Prostate gland (tissue), 2 donors: ENCODE measurements at regions not wholly inside any gene's neighbourhood (a gene's known extent, or its start where the extent isn't known, plus 50 kb on each side); places are given as distances from the start of the nearest gene placed in this dataset.
"Not testable (repeated sequence)": the region's sequence is repeated elsewhere in the genome, so short reads cannot be mapped to it uniquely, and the experiment has no call there.

ENCODE experiments used
- DNase-seq: peaks from one replicate; pipeline ENCODE4 v3.0.0-alpha.2; 2019; ENCODE audit warnings: low spot score
- H3K27ac ChIP-seq, 2 donors: fragments of 200-600 bp; sonication (generic); 2 replicates each; pipeline ENCODE4 v1.5.1; 2017 to 2019
- H3K27me3 ChIP-seq: fragments of 200-600 bp; sonication (generic); replicated peaks from 2 replicates; pipeline ENCODE4 v1.5.1; 2019; ENCODE audit not compliant: insufficient read depth
- H3K36me3 ChIP-seq, 2 donors: fragments of 200-600 bp; sonication (generic); 1 replicate in 1 of 2; 2 replicates in 1 of 2; pipeline versions ENCODE4 v1.5.1 to v1.8.1; 2017 to 2019
- H3K4me1 ChIP-seq: fragments of 200-600 bp; sonication (generic); replicated peaks from 2 replicates; pipeline ENCODE4 v1.5.1; 2019
- H3K4me3 ChIP-seq, 2 donors: fragments of 200-600 bp; sonication (generic); 2 replicates each; pipeline ENCODE4 v1.5.1; 2017 to 2019
- H3K9me3 ChIP-seq: fragments of 200-600 bp; sonication (generic); 2 replicates; pipeline ENCODE4 v1.5.1; 2017
- CTCF ChIP-seq, 4 experiments: fragments of 200-600 bp in 2 of 4; fragments of 450-650 bp in 2 of 4; sonication (generic) in 2 of 4; IDR thresholded peaks; 1 replicate in 3 of 4; 2 replicates in 1 of 4; pipeline ENCODE4 v1.5.1; 2016 to 2019; ENCODE audit warnings: antibody characterized with exemption in 4 of 4, mild to moderate bottlenecking in 2 of 4, moderate library complexity in 2 of 4
- POLR2A ChIP-seq: fragments of 450-650 bp; IDR thresholded peaks from one replicate; pipeline ENCODE4 v1.6.1; 2016; ENCODE audit warnings: antibody characterized with exemption, mild to moderate bottlenecking
- POLR2AphosphoS5 ChIP-seq: sonication (generic); formaldehyde crosslinking; IDR thresholded peaks from one replicate; pipeline ENCODE4 v1.6.1; 2017; ENCODE audit warnings: antibody characterized with exemption
- WGBS: methylation state at CpG from one replicate; pipeline ENCODE4 v1.1.5; 2018; 5-methylcytosine and 5-hydroxymethylcytosine counted together
- intact Hi-C: fragments of 100-400 bp; cut with DNase I; formaldehyde crosslinking; loops from one replicate; pipeline ENCODE4 v1.14.2; 2022

- no peaks in the 10 kb centered on the region for H3K36me3 ChIP-seq
- WGBS: 73% methylated on average over 2 of the region's 2 CpGs
- no peak overlapping the region for H3K4me3 ChIP-seq
- TF ChIP-seq POLR2AphosphoS5 (no peak), CTCF (IDR thresholded peaks at IDR 0.05) (no peak), POLR2A (no peak)
- intact Hi-C loops: loop anchor here (10.0 kb wide), 1 partner anchor 60 kb away; no protein-coding TSS in a partner anchor
- H3K27ac ChIP-seq: no peak overlapping the region
- DNase-seq: no peak
- H3K9me3 ChIP-seq: no peaks in the 10 kb centered on the region
- no peaks in the 10 kb centered on the region for H3K27me3 ChIP-seq
- H3K4me1 ChIP-seq: no peaks in the 10 kb centered on the region
These were observed 184.9 kb upstream of the DTNA start for GRCh38 chr18:34525244-34525643.

- no peaks in the 10 kb centered on the region for H3K4me1 ChIP-seq
- no peaks in the 10 kb centered on the region for H3K9me3 ChIP-seq
- no peak overlapping the region for H3K4me3 ChIP-seq
- intact Hi-C loops: loop anchor here (10.0 kb wide), 1 partner anchor 57 kb away; no protein-coding TSS in a partner anchor
- no peaks in the 10 kb centered on the region for H3K27me3 ChIP-seq
- H3K27ac ChIP-seq: no peak overlapping the region
- no peak for DNase-seq
- TF ChIP-seq CTCF (IDR thresholded peaks at IDR 0.05) (no peak), POLR2AphosphoS5 (no peak), POLR2A (no peak)
- H3K36me3 ChIP-seq: no peaks in the 10 kb centered on the region
- 89% methylated on average over 3 of the region's 3 CpGs for WGBS
These were observed 181.9 kb upstream of the DTNA start for GRCh38 chr18:34528177-34528576.

- 58% methylated on average over 6 of the region's 6 CpGs for WGBS
- intact Hi-C loops: loop anchor here (10.0 kb wide), 1 partner anchor 55 kb away; no protein-coding TSS in a partner anchor
- Histone ChIP-seq H3K27ac (no peak overlapping the region), H3K9me3 (no peaks in the 10 kb centered on the region), H3K36me3 (no peaks in the 10 kb centered on the region), H3K4me3 (no peak overlapping the region), H3K27me3 (no peaks in the 10 kb centered on the region), H3K4me1 (no peaks in the 10 kb centered on the region)
- DNase-seq: no peak
- no peak for TF ChIP-seq POLR2A
- no peak for TF ChIP-seq CTCF (IDR thresholded peaks at IDR 0.05)
- no peak for TF ChIP-seq POLR2AphosphoS5
These were observed 180.5 kb upstream of the DTNA start for GRCh38 chr18:34529358-34530335.

- H3K27me3 ChIP-seq: no peaks in the 10 kb centered on the region
- WGBS: 72% methylated on average over 3 of the region's 3 CpGs
- intact Hi-C loops: no loop called here
- no peak overlapping the region for H3K4me3 ChIP-seq
- no peak overlapping the region for H3K27ac ChIP-seq
- DNase-seq: no peak
- H3K9me3 ChIP-seq: no peaks in the 10 kb centered on the region
- TF ChIP-seq POLR2A (no peak), POLR2AphosphoS5 (no peak), CTCF (IDR thresholded peaks at IDR 0.05) (no peak)
- no peaks in the 10 kb centered on the region for H3K36me3 ChIP-seq
- no peaks in the 10 kb centered on the region for H3K4me1 ChIP-seq
These were observed 179.0 kb upstream of the DTNA start for GRCh38 chr18:34531110-34531509.

GRCh38 chr18:34534642-34535041, 175.5 kb upstream of the DTNA start:
- H3K36me3 ChIP-seq, intact Hi-C loops, H3K9me3 ChIP-seq, H3K27me3 ChIP-seq, H3K4me3 ChIP-seq, H3K27ac ChIP-seq, H3K4me1 ChIP-seq, DNase-seq: not testable (repeated sequence)
- 89% methylated on average over 2 of the region's 2 CpGs for WGBS
